Activated CD8-positive, alpha-beta memory T cell treated with anti-CD3 and anti-CD28 coated beads, Interleukin-2, amount 10 ng/mL, durations not matched to agents 7 days and 5 days (primary cell): ENCODE measurements at regions not wholly inside any gene's neighbourhood (a gene's known extent, or its start where the extent isn't known, plus 50 kb on each side); places are given as distances from the start of the nearest gene placed in this dataset.
"Not testable (repeated sequence)": the region's sequence is repeated elsewhere in the genome, so short reads cannot be mapped to it uniquely, and the experiment has no call there.

Source experiments
- ATAC-seq: fragments of 150-1000 bp; cut with Tn5 transposase; one replicate; pipeline ENCODE4 v1.10.0; 2021; ENCODE audit warnings: moderate library complexity
- CTCF ChIA-PET: fragments of 350-600 bp; sonication (Branson Sonifier 250); formaldehyde crosslinking; loops from one replicate; lab custom pipeline; 2021; ENCODE audit warnings: antibody characterized with exemption; lab: Charles Lee
- DNase-seq: peaks from one replicate; pipeline ENCODE4 v3.0.0-alpha.2; 2020
- H3K27ac Mint-ChIP-seq: one replicate; pipeline ENCODE4 v1.8.0; 2021; ENCODE audit warnings: mild to moderate bottlenecking, mixed read lengths
- H3K27me3 Mint-ChIP-seq: one replicate; pipeline ENCODE4 v1.8.0; 2021; ENCODE audit warnings: mixed read lengths
- H3K36me3 Mint-ChIP-seq: one replicate; pipeline ENCODE4 v1.8.0; 2021; ENCODE audit warnings: mild to moderate bottlenecking, mixed read lengths
- H3K4me1 Mint-ChIP-seq: one replicate; pipeline ENCODE4 v1.8.0; 2021; ENCODE audit warnings: mixed read lengths
- H3K4me3 Mint-ChIP-seq: one replicate; pipeline ENCODE4 v1.8.0; 2021; ENCODE audit warnings: mild to moderate bottlenecking, moderate library complexity, mixed read lengths
- H3K9me3 Mint-ChIP-seq: one replicate; pipeline ENCODE4 v1.8.0; 2022; ENCODE audit warnings: low read depth, mixed read lengths

- no peak overlapping the region for H3K27ac Mint-ChIP-seq
- no peak for ATAC-seq
- H3K27me3 Mint-ChIP-seq: no peaks in the 10 kb centered on the region
- CTCF ChIA-PET: no interaction called here
- H3K36me3 Mint-ChIP-seq: no peaks in the 10 kb centered on the region
- no peaks in the 10 kb centered on the region for H3K9me3 Mint-ChIP-seq
- no peak for DNase-seq
- H3K4me3 Mint-ChIP-seq: no peak overlapping the region
- H3K4me1 Mint-ChIP-seq: no peaks in the 10 kb centered on the region
Observed at GRCh38 chr9:115425601-115426000, 307.6 kb upstream of the TNC start.

- ATAC-seq: no peak
- DNase-seq: no peak
- H3K4me3 Mint-ChIP-seq: no peak overlapping the region
- no peaks in the 10 kb centered on the region for H3K9me3 Mint-ChIP-seq
- CTCF ChIA-PET: no interaction called here
- no peaks in the 10 kb centered on the region for H3K4me1 Mint-ChIP-seq
- H3K36me3 Mint-ChIP-seq: no peaks in the 10 kb centered on the region
- H3K27me3 Mint-ChIP-seq: no peaks in the 10 kb centered on the region
- H3K27ac Mint-ChIP-seq: no peak overlapping the region
Observed at GRCh38 chr9:115437418-115437817, 319.5 kb upstream of the TNC start.

- Mint-ChIP-seq H3K27me3 (no peaks in the 10 kb centered on the region), H3K4me1 (no peaks in the 10 kb centered on the region), H3K9me3 (no peaks in the 10 kb centered on the region), H3K27ac (no peak overlapping the region), H3K36me3 (no peaks in the 10 kb centered on the region), H3K4me3 (no peak overlapping the region)
- DNase-seq: no peak
- ATAC-seq: no peak
- CTCF ChIA-PET: no interaction called here
Observed at GRCh38 chr9:115439641-115440040, 321.7 kb upstream of the TNC start.

- ATAC-seq (no peak), DNase-seq (no peak)
- CTCF ChIA-PET: no interaction called here
- H3K36me3 Mint-ChIP-seq: no peaks in the 10 kb centered on the region
- no peaks in the 10 kb centered on the region for H3K27me3 Mint-ChIP-seq
- H3K9me3 Mint-ChIP-seq: no peaks in the 10 kb centered on the region
- no peak overlapping the region for H3K4me3 Mint-ChIP-seq
- no peaks in the 10 kb centered on the region for H3K4me1 Mint-ChIP-seq
- no peak overlapping the region for H3K27ac Mint-ChIP-seq
Observed at GRCh38 chr9:115442054-115442453, 324.1 kb upstream of the TNC start.

- H3K36me3 Mint-ChIP-seq: no peaks in the 10 kb centered on the region
Observed at GRCh38 chr9:115443890-115444289, 325.9 kb upstream of the TNC start.

GRCh38 chr9:115444959-115445358 is 327.0 kb upstream of the TNC start:
- Mint-ChIP-seq H3K27me3 (peaks cover 2% of the 10 kb centered on the region), H3K36me3 (no peaks in the 10 kb centered on the region), H3K4me3 (no peak overlapping the region), H3K27ac (no peak overlapping the region), H3K9me3 (no peaks in the 10 kb centered on the region), H3K4me1 (no peaks in the 10 kb centered on the region)
- DNase-seq (no peak), ATAC-seq (no peak)
- CTCF ChIA-PET: no interaction called here

More at GRCh38 chr9:115443890-115444289, 325.9 kb upstream of the TNC start:
- no peak for ATAC-seq
- DNase-seq: no peak
- Mint-ChIP-seq H3K4me1 (no peaks in the 10 kb centered on the region), H3K9me3 (no peaks in the 10 kb centered on the region), H3K4me3 (no peak overlapping the region), H3K27ac (no peak overlapping the region), H3K27me3 (no peaks in the 10 kb centered on the region)
- CTCF ChIA-PET: no interaction called here

GRCh38 chr9:115445655-115446054 is 327.7 kb upstream of the TNC start:
- no peak for DNase-seq
- no peak for ATAC-seq
- no peaks in the 10 kb centered on the region for H3K9me3 Mint-ChIP-seq
- CTCF ChIA-PET: no interaction called here
- H3K27me3 Mint-ChIP-seq: peaks cover 2% of the 10 kb centered on the region
- no peak overlapping the region for H3K27ac Mint-ChIP-seq
- no peaks in the 10 kb centered on the region for H3K4me1 Mint-ChIP-seq
- H3K36me3 Mint-ChIP-seq: no peaks in the 10 kb centered on the region
- H3K4me3 Mint-ChIP-seq: no peak overlapping the region

- ATAC-seq: no peak
- no peak overlapping the region for H3K27ac Mint-ChIP-seq
- no peaks in the 10 kb centered on the region for H3K27me3 Mint-ChIP-seq
- no peaks in the 10 kb centered on the region for H3K4me1 Mint-ChIP-seq
- DNase-seq: no peak
- CTCF ChIA-PET: no interaction called here
- no peak overlapping the region for H3K4me3 Mint-ChIP-seq
- H3K36me3 Mint-ChIP-seq: no peaks in the 10 kb centered on the region
- peaks cover 1% of the 10 kb centered on the region for H3K9me3 Mint-ChIP-seq
Observed at GRCh38 chr9:115456515-115456914, 338.6 kb upstream of the TNC start.

- ATAC-seq (no peak), DNase-seq (no peak)
- Mint-ChIP-seq H3K27me3 (peaks cover 4% of the 10 kb centered on the region), H3K9me3 (no peaks in the 10 kb centered on the region), H3K4me3 (no peak overlapping the region), H3K27ac (no peak overlapping the region), H3K36me3 (no peaks in the 10 kb centered on the region), H3K4me1 (no peaks in the 10 kb centered on the region)
- CTCF ChIA-PET: no interaction called here
Observed at GRCh38 chr9:115461280-115461679, 343.3 kb upstream of the TNC start.

- ATAC-seq: no peak
- H3K9me3 Mint-ChIP-seq: no peaks in the 10 kb centered on the region
Observed at GRCh38 chr9:115462623-115463022, 344.7 kb upstream of the TNC start.

GRCh38 chr9:115466756-115467155 is 348.8 kb upstream of the TNC start:
- Mint-ChIP-seq H3K27me3 (peaks cover 4% of the 10 kb centered on the region), H3K4me1 (no peaks in the 10 kb centered on the region), H3K36me3 (no peaks in the 10 kb centered on the region), H3K9me3 (no peaks in the 10 kb centered on the region), H3K4me3 (no peak overlapping the region), H3K27ac (no peak overlapping the region)
- CTCF ChIA-PET: no interaction called here
- DNase-seq (no peak), ATAC-seq (no peak)

More at GRCh38 chr9:115462623-115463022, 344.7 kb upstream of the TNC start:
- Mint-ChIP-seq H3K27me3 (peaks cover 4% of the 10 kb centered on the region), H3K27ac (no peak overlapping the region), H3K4me3 (no peak overlapping the region), H3K4me1 (no peaks in the 10 kb centered on the region), H3K36me3 (no peaks in the 10 kb centered on the region)
- CTCF ChIA-PET: no interaction called here
- no peak for DNase-seq

- Mint-ChIP-seq H3K27ac (no peak overlapping the region), H3K4me3 (no peak overlapping the region), H3K27me3 (no peaks in the 10 kb centered on the region), H3K36me3 (no peaks in the 10 kb centered on the region), H3K4me1 (no peaks in the 10 kb centered on the region), H3K9me3 (no peaks in the 10 kb centered on the region)
- DNase-seq: no peak
- no peak for ATAC-seq
- CTCF ChIA-PET: no interaction called here
Observed at GRCh38 chr9:115469841-115470240, 351.9 kb upstream of the TNC start.

- ATAC-seq, CTCF ChIA-PET, H3K27me3 Mint-ChIP-seq: not testable (repeated sequence)
Observed at GRCh38 chr9:115473032-115473431, 355.1 kb upstream of the TNC start.

GRCh38 chr9:115481769-115482168 is 363.8 kb upstream of the TNC start:
- Mint-ChIP-seq H3K4me1 (no peaks in the 10 kb centered on the region), H3K36me3 (no peaks in the 10 kb centered on the region), H3K4me3 (no peak overlapping the region), H3K27ac (no peak overlapping the region), H3K27me3 (no peaks in the 10 kb centered on the region), H3K9me3 (no peaks in the 10 kb centered on the region)
- DNase-seq: no peak
- no peak for ATAC-seq
- CTCF ChIA-PET: no interaction called here

More at GRCh38 chr9:115473032-115473431, 355.1 kb upstream of the TNC start:
- H3K36me3 Mint-ChIP-seq, H3K27ac Mint-ChIP-seq, H3K9me3 Mint-ChIP-seq, H3K4me1 Mint-ChIP-seq, H3K4me3 Mint-ChIP-seq, DNase-seq: not testable (repeated sequence)

- no peaks in the 10 kb centered on the region for H3K36me3 Mint-ChIP-seq
- H3K4me3 Mint-ChIP-seq: no peak overlapping the region
- no peak for ATAC-seq
- no peak overlapping the region for H3K27ac Mint-ChIP-seq
- CTCF ChIA-PET: no interaction called here
- H3K4me1 Mint-ChIP-seq: no peaks in the 10 kb centered on the region
- H3K27me3 Mint-ChIP-seq: no peaks in the 10 kb centered on the region
- H3K9me3 Mint-ChIP-seq: no peaks in the 10 kb centered on the region
- DNase-seq: no peak
Observed at GRCh38 chr9:115482747-115483146, 364.8 kb upstream of the TNC start.
